ENCODE measurements at regions not wholly inside any gene's neighbourhood (a gene's known extent, or its start where the extent isn't known, plus 50 kb on each side); places are given as distances from the start of the nearest gene placed in this dataset.

- DNase-seq (ENCODE audit: low read depth in 2 of 2), result no peak
Measured at GRCh38 chr3:16809482-16809881, 75.3 kb upstream of the PLCL2 start.

DNA sequence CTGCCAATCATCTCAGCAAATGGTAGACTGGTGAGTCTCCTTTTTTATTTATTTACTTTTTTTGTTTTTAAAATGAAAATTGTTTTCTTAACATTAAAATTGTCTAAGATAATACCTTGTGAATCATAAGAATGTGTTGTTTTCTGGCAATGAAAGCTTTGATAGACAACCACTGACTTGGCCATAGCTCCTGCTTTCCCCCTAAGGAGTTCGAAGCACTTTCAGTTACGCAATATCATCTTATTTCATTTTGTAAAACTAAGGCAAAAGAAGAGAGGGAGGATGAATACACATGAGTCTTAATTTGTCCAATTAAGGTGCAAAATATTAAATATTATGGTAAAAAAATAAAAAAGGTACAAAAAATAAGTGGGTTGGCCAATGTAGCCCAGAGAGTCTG, 74.8 kb upstream of the PLCL2 start:
- no peak for DNase-seq (ENCODE audit: low read depth in 2 of 2)

DNA sequence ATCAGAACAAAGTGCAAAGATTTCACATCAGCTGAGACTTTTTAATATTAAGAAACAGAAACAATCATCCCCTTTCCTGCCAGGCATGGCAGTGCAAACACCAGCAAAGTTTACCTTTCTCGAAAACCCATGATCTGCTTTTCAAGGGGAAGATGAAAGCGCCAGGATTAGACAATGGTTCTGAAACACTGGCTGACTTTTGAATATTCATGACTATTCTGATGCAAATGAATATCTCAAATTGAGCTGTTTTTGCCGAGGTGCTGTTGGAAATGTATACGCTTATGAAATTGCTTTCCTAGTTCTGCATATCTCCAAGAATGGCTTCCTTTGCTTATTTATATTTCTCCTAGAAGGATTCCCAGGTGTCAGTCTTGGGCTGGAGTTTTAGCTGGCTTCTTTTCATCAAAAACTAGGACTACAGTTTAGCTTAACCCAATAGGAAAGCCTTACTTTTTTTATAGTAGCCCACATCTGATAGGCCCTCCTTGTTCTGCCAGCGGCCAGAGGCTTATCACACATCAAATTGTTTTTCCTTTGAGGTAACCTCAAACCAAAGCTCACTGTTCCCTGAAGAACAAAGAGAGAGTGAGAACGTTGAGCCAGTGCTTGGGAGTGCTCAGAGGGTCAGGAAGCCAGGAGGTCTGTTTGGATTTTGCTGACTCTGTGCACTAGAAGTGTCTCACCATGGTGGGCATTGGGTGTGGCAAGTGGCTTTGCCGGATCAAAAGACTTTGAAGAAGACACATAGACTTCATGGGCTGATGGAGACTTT, 74.0 kb upstream of the PLCL2 start:
- no peak for DNase-seq (ENCODE audit: low read depth in 2 of 2)

GRCh38 chr3:16811950-16812349, 72.8 kb upstream of the PLCL2 start:
- no peak for DNase-seq (ENCODE audit: low read depth in 2 of 2)

GRCh38 chr3:16813336-16813735, 71.4 kb upstream of the PLCL2 start:
- DNase-seq (ENCODE audit: low read depth in 2 of 2), result no peak

- DNase-seq (ENCODE audit: low read depth in 2 of 2), result no peak
Measured at GRCh38 chr3:16816048-16816780, 68.5 kb upstream of the PLCL2 start.

- no peak for DNase-seq (ENCODE audit: low read depth in 2 of 2)
Measured at GRCh38 chr3:16817197-16817596, 67.6 kb upstream of the PLCL2 start.

GRCh38 chr3:16818194-16818593, 66.6 kb upstream of the PLCL2 start:
- DNase-seq (ENCODE audit: low read depth in 2 of 2), result no peak

- no peak for DNase-seq (ENCODE audit: low read depth in 2 of 2)
Measured at GRCh38 chr3:16818945-16819344, 65.8 kb upstream of the PLCL2 start.

GRCh38 chr3:16820485-16820884, 64.3 kb upstream of the PLCL2 start:
- no peak for DNase-seq (ENCODE audit: low read depth in 2 of 2)

GRCh38 chr3:16821053-16821452, 63.7 kb upstream of the PLCL2 start:
- DNase-seq (ENCODE audit: low read depth in 2 of 2), result no peak

- DNase-seq (ENCODE audit: low read depth in 2 of 2), result peak in 1 of 2 donors; percentile 14
Measured at GRCh38 chr3:16824081-16824696, 60.6 kb upstream of the PLCL2 start.

- no peak for DNase-seq (ENCODE audit: low read depth in 2 of 2)
Measured at GRCh38 chr3:16825617-16826204, 59.0 kb upstream of the PLCL2 start.

DNA sequence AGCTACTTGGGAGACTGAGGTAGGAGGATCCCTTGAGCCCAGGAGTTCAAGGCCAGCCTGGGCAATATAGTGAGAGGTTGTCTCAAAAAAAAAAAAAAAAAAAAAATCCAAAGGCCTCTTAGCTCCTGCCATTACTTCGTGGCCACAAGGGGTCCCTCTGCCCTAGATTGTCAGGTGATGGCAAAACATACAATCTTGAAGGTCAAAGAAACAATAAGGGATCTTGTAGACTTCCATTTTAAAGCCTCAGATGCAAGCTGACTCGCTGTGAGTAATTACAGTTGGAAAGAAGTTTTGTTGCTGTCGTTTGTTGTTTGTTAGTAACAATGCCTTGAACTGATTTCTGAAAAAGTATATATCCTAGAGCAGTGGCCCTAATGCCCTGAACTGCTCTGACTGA, 55.9 kb upstream of the PLCL2 start:
- DNase-seq (ENCODE audit: low read depth in 2 of 2), result peak; percentile 21 to 33

DNA sequence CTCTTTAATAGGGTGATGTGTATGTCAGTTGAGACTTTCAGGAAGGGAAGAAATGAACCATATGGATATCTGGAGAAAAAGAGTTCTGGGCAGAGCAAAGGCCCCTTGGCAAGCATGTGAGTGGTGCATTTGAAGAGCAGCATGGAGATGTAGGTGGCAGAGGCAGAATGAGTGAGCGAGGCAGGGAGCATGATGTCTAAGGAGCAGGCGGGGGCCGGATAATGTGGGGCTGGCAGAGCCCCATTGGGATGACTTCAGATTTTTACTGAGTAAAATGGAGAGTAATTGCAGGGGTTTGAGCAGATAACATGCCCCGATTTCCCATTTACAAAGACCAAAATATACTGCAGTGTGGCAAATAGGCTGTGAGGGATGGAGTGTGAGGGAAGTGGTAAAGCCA, 52.9 kb upstream of the PLCL2 start:
- no peak for DNase-seq (ENCODE audit: low read depth in 2 of 2)

GRCh38 chr3:16834214-16834613, 50.5 kb upstream of the PLCL2 start:
- DNase-seq (ENCODE audit: low read depth in 2 of 2), result no peak

DNA sequence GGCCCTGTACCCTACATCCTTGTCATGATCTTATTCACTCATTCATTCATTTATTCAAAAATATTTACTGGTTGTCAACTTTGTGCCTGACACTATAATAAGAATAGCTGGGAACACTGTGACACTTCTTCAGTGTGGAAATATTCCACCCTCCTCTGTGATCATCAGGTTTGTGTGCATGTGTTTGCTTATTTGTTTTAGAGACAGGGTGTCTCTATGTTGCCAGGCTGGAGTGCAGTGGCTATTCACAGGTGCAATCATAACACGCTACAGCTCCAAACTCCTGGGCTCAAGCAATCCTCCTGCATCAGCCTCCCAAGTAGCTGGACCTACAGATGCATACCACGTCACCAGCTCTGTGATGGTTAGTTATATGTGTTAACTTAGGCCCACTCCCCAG, 50.0 kb upstream of the PLCL2 start:
- no peak for DNase-seq (ENCODE audit: low read depth in 2 of 2)
